Suprapubic skin (tissue), 3 donors: ENCODE measurements at regions not wholly inside any gene's neighbourhood (a gene's known extent, or its start where the extent isn't known, plus 50 kb on each side); places are given as distances from the start of the nearest gene placed in this dataset.

Experiments
- POLR2A ChIP-seq, 2 donors: fragments of 450-650 bp; IDR thresholded peaks; one replicate each; pipeline ENCODE4 v1.6.1; 2017; ENCODE audit warnings: antibody characterized with exemption in 2 of 2, mild to moderate bottlenecking in 2 of 2, moderate library complexity in 2 of 2
- TF ChIP-seq, protein P1 (sequence below), 2 donors: fragments of 200-600 bp in 1 of 2; fragments of 450-650 bp in 1 of 2; sonication (generic) in 1 of 2; IDR thresholded peaks; one replicate each; pipeline ENCODE4 v1.5.1; 2016 to 2019; ENCODE audit warnings: antibody characterized with exemption in 2 of 2, mild to moderate bottlenecking in 1 of 2, moderate library complexity in 1 of 2

DNA sequence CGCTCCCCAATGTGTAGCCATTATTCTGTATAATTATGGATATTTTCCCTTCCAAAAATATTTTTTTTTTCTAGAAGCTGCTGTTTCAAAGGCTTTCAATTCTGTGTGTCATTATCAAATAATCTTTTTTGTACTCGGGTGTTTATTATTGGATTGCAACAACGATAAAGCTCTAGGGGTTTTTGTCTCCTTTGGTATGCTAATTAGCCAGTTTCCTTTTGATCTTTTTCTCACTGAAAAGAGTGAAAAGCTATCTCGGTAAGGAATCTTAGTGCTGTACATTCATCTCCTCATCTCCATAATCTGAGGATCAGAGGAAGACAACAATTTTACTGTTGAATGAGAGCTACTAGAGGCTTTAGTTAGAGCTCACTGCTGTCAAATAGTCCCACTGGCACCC, 136.6 kb downstream of the OLFM4 start:
- TF ChIP-seq, protein P1, sequence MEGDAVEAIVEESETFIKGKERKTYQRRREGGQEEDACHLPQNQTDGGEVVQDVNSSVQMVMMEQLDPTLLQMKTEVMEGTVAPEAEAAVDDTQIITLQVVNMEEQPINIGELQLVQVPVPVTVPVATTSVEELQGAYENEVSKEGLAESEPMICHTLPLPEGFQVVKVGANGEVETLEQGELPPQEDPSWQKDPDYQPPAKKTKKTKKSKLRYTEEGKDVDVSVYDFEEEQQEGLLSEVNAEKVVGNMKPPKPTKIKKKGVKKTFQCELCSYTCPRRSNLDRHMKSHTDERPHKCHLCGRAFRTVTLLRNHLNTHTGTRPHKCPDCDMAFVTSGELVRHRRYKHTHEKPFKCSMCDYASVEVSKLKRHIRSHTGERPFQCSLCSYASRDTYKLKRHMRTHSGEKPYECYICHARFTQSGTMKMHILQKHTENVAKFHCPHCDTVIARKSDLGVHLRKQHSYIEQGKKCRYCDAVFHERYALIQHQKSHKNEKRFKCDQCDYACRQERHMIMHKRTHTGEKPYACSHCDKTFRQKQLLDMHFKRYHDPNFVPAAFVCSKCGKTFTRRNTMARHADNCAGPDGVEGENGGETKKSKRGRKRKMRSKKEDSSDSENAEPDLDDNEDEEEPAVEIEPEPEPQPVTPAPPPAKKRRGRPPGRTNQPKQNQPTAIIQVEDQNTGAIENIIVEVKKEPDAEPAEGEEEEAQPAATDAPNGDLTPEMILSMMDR (IDR thresholded peaks at IDR 0.05), result no peak
- no peak for TF ChIP-seq POLR2A (IDR thresholded peaks at IDR 0.05)
